Hematopoietic multipotent progenitor cell treated with erythropoietin and hydrocortisone succinate and interleukin-3 and kit ligand, for 4 days (in vitro differentiated cells): ENCODE measurements at regions not wholly inside any gene's neighbourhood (a gene's known extent, or its start where the extent isn't known, plus 50 kb on each side); places are given as distances from the start of the nearest gene placed in this dataset.
A peak's percentile ranks its signal among the peaks of the same experiment; 100 is the strongest.
"Not testable (repeated sequence)": the region's sequence is repeated elsewhere in the genome, so short reads cannot be mapped to it uniquely, and the experiment has no call there.

ENCODE experiments used
- DNase-seq: peaks from one replicate; pipeline ENCODE4 v3.0.0-alpha.2; 2015

- peak; percentile 61 for DNase-seq
These were observed 144.3 kb downstream of the FCRL5 start for GRCh38 chr1:157407917-157408525.

DNA sequence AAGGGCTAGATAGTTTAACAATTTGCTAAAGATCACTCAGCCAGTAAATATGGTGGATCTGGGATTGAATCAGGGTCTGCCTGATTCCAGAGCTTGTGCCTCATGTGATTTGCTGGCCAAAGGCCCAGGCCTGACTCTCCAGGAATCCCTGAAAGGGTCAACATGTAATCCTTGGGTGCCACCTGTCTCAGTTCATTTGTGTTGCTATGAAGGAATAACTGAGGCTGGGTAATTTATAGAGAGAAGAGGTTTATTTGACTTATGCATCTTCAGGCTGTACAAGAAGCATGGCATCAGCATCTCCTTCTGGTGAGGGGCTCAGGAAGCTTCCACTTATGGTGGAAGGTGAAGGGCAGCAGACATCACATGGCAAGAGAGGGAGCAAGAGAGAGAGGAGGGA is 144.9 kb downstream of the FCRL5 start:
- no peak for DNase-seq

DNA sequence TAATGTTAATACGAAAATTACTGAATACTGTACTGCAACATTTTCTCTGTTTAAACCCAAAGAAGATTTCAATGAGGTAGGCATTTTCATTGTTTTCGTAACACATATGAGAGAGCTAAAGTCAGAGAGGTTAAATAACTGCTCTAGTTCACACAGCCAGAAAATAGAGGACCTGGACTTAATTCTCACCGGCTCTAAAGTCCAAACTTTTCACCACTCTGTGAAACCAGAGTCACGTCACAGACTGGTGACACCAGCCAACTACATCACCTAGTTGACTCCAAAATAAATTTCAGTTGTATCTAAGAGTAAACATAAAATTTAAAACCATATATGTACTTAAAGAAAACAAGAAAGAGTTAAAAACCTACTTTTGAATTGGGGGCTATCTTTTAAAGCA is 146.7 kb downstream of the FCRL5 start:
- DNase-seq = no peak

DNA sequence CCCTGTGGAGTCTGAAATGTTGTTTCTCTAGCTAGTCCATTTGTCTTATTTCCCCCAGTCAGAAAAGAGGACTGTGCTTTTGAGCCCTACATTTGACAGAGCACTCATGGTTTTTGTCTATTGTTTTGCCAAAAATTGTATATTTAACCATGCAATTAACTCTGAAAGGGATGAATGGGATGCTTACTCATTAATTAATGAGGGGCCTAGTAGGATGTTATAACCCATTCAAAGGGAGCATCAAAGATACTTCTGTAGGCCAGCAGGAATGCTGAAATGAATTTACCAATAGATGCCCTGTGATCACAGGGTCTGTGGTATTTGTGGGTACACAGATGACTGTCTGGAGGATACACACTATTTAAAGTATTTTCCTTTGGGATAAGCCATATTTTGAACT is 147.7 kb downstream of the FCRL5 start:
- DNase-seq = no peak

GRCh38 chr1:157404063-157404501 is 148.2 kb downstream of the FCRL5 start:
- DNase-seq = peak; percentile 89

DNA sequence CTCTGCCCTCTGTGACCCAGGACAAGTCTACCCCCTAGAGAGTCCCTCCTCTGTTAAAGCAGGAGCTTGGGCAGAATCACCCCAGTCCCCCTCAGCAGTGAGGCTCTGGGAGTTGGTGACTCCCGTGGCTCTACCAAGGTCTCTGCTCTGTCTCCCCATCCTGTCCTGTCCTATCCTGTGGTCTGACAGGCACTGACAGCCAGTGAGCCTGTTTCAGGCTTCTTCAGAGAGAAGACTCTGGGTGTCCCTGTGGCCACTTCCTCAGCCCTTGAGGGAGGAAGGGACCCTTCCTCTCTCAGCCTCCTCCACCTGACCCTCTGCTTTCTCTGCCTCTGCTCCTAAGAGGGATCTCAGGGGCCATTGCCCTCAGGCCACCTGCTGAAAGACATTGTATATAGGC is 148.7 kb downstream of the FCRL5 start:
- DNase-seq = peak; percentile 35

GRCh38 chr1:157403203-157403602 is 149.1 kb downstream of the FCRL5 start:
- peak; percentile 73 for DNase-seq

- no peak for DNase-seq
These were observed 151.5 kb downstream of the FCRL5 start for GRCh38 chr1:157400766-157401165.

GRCh38 chr1:157399984-157400382 is 152.3 kb downstream of the FCRL5 start:
- peak; percentile 79 for DNase-seq

DNA sequence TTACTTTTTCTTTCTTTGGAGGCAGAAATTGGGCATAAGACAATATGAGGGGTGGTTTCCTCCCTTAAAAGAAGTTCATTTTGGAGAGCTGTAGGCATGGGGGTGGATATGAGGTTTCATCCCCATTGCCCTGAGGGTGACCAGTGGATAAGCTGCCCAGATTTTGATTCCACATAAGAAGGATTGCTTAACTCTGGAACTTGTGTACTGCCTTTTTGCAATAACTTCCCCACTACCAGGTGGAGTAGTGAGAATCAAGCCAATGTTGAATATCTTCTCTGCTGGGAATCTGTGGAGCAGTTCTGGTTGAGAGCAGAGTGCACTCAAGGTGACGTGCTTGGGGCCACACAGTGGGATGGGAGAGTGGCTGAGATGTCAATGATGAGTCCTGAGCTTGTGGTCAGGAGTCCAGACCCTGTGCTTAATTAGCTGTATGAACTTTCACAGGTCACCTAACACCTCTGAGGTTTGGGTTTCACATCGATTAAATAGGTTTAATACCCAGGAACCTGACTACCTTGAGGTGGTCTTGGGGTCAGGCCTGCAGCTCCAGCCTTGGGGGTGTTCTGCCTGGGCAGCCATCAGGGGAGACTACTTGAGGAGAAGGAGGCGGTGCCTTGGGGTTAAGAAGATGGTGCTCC is 152.9 kb downstream of the FCRL5 start:
- no peak for DNase-seq

DNA sequence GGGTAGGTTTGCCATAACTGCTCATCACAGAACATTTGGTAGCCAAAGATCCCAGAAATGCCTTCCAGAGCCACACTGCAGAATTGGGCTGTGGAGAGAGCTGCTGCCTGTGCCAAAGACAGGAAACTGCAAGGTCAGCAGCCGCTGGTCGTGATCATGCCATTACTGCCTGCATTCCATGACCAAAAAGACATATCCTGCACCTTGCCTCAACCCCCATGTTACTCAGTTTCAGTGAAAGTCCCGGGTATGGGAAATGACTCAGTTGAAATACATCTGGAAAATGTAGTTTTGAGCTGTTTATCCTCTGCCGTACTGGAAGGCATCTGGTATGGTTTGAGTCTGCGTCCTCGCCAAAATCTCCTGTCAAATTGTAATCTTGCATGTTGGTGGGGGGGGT is 161.7 kb downstream of the FCRL5 start:
- DNase-seq = no peak

DNA sequence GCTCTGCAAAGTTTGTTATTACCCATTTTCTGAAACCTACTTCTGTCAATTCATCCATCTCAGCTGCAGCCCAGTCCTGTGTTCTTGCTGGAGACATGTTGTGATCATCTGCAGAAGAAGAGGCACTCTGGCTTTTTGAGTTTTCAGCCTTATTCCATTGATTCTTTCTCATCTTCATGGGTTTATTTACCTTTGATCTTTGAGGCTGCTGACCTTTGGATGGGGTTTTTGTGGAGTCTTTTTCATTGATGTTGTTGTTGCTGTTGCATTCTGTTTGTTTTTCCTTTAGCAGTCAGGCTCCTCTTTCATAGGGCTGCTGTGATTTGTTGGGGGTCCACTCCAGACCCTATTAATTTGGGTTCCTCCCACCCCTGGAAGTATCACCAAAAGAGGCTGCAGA is 164.3 kb downstream of the FCRL5 start:
- no peak for DNase-seq

GRCh38 chr1:157384258-157384657 is 168.1 kb downstream of the FCRL5 start:
- no peak for DNase-seq

- no peak for DNase-seq
These were observed 170.0 kb downstream of the FCRL5 start for GRCh38 chr1:157382351-157382750.

DNA sequence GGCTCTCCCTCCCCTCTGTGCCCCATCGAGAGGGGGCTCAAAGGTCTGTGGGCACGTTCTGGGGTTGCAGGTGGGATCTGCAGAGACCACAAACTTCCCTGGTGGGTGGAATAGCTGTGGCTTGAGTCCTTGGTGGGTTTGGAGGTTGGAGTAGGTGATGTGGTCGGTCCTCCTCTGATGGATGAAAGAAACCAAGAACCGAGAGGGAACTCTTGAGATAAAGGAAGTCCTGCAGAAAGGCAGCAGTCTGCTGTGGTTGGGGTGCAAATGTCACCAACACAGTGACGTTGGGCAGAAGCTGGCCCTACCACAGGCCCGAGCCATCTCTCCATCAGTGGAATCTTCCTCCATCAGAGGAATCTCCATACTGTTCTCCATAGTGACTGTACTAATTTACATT is 171.8 kb downstream of the FCRL5 start:
- no peak for DNase-seq

- DNase-seq = peak; percentile 77
These were observed 175.0 kb downstream of the FCRL5 start for GRCh38 chr1:157377280-157377713.

DNA sequence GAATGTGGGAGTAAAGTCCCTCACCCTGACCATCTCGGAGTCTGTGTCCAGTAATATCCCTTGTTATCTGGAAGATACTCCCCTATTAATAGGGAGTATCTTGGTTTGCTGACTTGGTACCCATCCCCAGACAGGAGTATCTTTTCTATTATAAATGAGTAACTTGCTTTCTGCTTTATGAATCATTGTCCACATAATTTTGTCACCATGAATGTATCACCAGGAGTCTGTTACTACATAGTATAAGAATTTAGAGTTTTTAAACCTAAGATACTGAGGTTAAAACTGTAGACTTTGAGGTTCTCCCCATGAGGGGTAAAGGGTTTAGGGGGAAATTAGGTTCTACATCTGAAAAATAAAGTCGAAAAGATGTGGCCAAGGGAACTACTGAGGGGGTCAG is 175.6 kb downstream of the FCRL5 start:
- DNase-seq = no peak

DNA sequence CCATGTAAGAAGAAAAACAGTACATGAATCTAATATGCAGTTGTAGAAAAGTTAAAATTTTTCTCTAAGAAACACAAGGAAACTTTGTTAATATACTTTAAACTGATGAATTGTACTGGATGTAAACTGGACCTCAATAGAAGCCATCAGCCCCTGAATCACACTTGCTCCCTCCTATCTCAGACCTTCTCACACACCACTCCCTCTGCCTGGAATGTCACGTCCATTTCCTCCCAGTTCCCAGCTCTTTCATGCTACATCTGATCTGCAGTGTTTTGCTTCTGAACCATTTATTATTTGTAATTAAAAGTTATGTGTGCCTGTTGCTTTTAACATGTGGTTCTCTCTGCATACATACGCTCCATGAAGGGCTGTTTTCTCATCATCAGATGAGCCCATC is 180.0 kb downstream of the FCRL5 start:
- DNase-seq = not testable (repeated sequence)

- DNase-seq = peak; percentile 76
These were observed 180.5 kb downstream of the FCRL5 start for GRCh38 chr1:157371826-157372225.

GRCh38 chr1:157371221-157371620 is 181.1 kb downstream of the FCRL5 start:
- DNase-seq = no peak

GRCh38 chr1:157370698-157371097 is 181.6 kb downstream of the FCRL5 start:
- no peak for DNase-seq

DNA sequence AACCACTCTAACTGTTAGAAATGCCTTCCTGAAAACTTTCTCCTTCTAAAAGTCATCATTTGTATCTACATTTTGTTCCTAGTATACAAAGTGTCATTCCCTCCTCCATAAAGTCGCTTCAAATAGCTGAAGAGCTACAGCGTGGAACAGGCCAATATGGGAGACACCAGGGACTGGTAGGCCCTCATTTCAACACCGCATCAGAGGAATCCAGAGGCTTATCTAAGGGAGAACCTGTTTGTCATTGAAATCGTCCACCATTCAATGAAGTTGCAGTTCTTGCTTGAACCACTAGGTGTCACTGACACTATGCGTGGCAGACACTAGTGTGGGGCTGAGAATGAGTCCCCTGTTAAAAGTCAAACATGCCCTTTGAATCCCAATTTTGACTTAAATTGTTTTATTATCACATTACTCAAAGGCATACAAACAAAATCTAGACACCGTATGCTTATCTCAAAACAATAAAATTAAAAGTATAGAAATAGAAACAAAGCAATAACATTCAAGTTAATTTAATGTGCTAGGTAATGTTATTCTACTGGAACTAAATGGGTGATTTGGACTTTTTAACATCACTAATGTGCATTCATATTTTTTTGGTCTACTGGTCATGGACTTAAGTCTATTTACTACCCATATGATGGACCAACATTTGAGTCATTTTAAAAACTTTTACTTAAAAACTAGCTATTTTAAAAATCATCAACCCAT is 182.3 kb downstream of the FCRL5 start:
- peak; percentile 89 for DNase-seq

DNA sequence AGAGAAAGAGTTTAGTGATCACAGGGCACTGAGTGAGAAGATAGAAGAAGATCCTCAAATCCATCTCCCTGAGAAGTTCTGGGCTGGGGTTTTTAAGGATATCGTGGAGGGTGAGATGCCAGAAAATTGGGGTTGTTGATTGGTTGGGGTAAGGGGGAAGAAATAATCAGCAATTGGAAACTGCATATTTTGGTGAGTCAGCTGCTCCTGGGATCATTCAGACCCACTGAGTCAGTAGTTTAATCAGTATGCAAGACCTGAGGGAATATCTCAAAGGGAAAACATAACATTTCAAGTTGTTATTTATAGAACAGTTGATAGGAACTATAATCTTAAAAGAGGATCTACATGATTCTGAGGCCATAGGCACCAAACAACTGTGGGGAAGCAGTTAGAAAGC is 183.4 kb downstream of the FCRL5 start:
- DNase-seq = not testable (repeated sequence)

DNA sequence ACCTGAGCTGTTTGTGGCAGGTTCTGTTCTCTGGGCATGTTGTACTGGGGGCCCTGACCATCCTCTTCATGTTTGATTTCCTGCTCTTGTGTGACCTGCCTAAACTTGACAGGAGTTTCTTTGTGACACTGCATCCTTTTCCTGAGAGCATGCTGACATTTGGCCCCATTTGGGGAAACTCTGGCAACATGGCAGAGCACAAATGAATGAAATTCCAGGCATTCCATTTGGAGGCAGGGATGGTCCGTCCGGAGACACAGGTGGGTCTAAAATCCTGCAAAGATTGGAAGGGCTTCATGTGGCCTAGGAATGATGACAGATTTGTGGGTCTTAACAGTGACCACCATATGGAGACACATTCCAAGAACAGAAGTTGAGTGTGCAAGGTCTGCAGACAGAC is 184.0 kb downstream of the FCRL5 start:
- DNase-seq = no peak
